ENCODE measurements at regions not wholly inside any gene's neighbourhood (a gene's known extent, or its start where the extent isn't known, plus 50 kb on each side); places are given as distances from the start of the nearest gene placed in this dataset.

- no peak for DNase-seq (ENCODE audit: low spot score)
These were observed 290.1 kb downstream of the ZSWIM6 start for GRCh38 chr5:61622156-61622555.

- DNase-seq (ENCODE audit: low spot score): no peak
These were observed 291.5 kb downstream of the ZSWIM6 start for GRCh38 chr5:61623401-61624069.

DNA sequence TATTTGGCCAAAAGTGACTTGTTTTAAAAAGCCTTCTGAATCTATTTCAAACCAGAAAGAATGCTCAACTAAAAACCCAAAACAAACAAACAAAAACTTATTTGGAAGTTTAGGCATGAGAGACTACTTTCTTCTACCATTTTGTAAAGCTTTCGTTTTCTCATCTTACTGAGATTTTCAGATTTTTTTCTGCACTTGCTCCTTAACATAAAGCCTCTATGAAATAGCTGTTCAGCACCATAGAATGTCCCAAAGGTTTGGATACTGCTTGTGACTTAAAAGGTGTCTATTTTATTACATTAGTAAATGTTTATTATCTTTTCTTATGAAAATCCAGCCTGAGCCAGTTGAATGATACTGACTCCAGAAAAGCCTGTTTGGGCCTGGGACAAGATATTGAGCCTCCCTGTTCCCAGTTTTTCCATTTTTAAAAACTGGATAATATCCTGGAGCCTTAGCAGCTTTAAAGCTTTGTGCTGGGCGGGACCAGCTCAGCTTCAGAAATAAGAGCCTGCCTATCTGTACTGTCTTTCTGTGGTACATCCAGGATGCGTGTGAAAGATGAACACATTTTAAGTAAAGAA lies 292.6 kb downstream of the ZSWIM6 start:
- DNase-seq (ENCODE audit: low spot score): no peak

- DNase-seq (ENCODE audit: low spot score): no peak
These were observed 293.1 kb downstream of the ZSWIM6 start for GRCh38 chr5:61625137-61625561.

DNA sequence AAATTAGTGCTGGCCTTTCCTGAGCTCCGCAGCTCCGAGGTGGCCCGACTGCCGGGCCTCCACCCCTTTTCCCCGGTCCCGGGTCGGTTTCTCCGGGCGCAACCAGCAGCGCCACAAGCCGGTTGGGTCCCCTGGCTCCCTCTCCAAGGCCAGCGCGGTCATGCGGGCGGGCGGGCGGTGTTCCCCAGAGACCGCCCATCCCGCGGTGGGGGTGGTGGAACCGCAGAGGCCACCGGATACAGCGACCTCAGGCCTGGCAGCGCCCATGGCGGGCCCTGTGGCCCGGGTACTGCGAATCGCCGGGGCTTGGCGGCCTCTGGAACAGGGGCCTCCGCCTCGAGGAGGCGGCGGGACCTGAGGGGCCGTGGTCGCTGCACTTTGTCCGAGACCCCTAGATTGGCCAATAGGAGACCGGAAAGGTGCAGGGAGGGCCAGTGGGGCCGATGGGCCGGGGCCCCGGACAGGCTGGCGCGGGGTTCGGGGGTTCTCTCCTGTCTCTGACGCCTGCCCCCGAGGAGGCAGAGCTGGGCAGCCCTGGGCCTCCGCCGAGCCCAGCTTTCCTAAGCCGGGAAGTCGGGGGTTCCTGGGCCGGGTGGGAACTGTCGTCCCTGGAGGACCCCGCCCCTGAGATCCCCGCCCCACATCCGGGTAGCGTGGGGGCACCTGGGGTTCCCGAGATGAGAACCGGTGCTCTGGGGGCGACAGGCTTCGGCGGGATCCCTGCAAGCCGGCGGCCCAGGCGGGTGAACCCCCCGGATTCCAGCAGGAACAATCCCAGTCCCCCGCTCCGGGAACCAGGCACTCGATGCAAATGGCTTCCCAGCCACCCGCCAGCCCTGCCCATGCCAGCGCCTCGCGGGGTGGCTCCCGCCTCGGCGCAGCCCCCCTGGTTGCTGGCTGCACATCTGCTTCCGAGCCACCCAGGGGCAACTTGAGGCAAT lies 293.9 kb downstream of the ZSWIM6 start:
- DNase-seq (ENCODE audit: low spot score): no peak

GRCh38 chr5:61626639-61627282 lies 294.7 kb downstream of the ZSWIM6 start:
- no peak for DNase-seq (ENCODE audit: low spot score)

- no peak for DNase-seq (ENCODE audit: low spot score)
These were observed 295.5 kb downstream of the ZSWIM6 start for GRCh38 chr5:61627531-61627930.

DNA sequence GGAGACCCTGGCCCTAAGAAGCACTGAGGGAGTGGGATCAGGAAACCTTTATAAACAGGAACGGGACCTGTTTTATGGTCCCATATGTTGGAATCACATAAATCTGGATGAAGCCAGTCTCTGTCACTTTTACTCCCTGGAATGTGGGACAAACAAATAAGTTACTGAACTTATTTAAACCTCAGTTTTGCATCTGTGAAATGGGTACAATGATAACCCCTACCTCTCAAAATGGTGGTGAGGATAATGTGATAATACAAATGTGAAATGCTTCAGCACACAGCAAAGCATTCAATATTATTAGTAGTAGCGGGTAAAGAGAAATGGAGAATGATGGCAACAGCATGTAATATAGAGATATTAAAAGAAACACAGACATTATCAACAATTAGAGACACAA lies 298.9 kb downstream of the ZSWIM6 start:
- DNase-seq (ENCODE audit: low spot score): no peak

DNA sequence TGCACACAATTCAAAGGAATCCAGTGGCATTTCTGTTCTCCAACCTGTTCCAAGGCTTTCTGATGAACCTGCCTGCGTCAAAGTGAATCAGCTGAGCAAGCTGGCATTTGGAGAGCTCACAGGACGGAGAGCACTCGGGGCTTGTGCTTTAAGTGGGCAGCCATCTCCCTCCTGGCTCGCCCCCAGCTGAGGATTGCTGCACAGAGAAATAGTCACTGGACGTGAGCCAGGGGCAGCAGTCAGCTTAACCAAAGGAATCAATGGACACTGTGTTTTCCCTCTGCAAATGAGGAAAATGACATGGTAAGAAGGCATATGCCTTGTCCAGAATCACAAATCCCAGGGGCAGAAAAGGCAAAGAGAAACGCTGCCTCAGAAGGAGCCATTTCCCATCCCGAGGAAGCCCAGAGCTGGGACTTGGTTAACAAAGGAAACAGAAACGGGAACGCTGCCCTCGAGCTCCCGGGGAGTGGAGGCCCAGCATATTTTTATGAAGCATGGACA lies 299.4 kb downstream of the ZSWIM6 start:
- no peak for DNase-seq (ENCODE audit: low spot score)

GRCh38 chr5:61632064-61632463 lies 300.0 kb downstream of the ZSWIM6 start:
- no peak for DNase-seq (ENCODE audit: low spot score)

- no peak for DNase-seq (ENCODE audit: low spot score)
These were observed 303.2 kb downstream of the ZSWIM6 start for GRCh38 chr5:61635271-61635670.

DNA sequence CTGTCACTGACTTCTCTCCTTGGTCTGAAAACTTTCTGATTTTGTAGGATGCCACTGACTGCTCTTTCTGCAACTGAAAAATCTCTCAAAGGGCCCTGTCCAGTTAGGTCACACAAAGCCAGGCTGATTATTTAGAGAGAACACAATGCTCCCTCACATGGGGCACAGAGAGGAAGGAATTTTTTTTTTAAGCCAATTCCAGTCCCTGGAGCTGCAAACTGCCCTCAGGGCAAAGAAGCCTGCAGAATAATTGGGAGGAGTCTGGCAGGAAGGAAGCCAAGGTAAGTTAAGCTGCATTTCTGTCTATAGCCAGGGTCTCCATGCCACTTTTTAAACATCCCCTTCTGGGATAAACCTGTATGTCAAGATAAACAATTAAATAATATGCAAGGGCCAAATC lies 305.5 kb downstream of the ZSWIM6 start:
- no peak for DNase-seq (ENCODE audit: low spot score)

DNA sequence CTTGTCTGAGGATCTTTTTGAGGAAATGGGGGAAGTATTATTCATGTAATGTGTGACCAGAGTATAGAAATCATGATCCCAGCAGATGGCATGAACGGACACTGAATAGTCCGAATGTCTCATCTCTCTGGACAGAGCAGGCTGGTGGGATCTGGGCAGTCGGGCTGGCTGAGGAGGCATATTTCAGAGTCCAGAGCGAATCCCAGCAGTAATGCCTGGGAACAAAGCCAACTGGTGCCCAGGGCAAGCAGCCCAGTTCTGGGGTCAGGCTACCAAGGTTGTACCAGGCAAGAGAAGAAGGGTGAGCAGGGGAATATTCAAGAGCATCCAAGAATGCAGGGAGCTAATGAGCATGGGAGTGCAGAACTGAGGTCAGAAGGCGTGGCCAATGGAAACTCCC lies 306.4 kb downstream of the ZSWIM6 start:
- DNase-seq (ENCODE audit: low spot score): no peak

- no peak for DNase-seq (ENCODE audit: low spot score)
These were observed 308.3 kb downstream of the ZSWIM6 start for GRCh38 chr5:61640179-61641021.

DNA sequence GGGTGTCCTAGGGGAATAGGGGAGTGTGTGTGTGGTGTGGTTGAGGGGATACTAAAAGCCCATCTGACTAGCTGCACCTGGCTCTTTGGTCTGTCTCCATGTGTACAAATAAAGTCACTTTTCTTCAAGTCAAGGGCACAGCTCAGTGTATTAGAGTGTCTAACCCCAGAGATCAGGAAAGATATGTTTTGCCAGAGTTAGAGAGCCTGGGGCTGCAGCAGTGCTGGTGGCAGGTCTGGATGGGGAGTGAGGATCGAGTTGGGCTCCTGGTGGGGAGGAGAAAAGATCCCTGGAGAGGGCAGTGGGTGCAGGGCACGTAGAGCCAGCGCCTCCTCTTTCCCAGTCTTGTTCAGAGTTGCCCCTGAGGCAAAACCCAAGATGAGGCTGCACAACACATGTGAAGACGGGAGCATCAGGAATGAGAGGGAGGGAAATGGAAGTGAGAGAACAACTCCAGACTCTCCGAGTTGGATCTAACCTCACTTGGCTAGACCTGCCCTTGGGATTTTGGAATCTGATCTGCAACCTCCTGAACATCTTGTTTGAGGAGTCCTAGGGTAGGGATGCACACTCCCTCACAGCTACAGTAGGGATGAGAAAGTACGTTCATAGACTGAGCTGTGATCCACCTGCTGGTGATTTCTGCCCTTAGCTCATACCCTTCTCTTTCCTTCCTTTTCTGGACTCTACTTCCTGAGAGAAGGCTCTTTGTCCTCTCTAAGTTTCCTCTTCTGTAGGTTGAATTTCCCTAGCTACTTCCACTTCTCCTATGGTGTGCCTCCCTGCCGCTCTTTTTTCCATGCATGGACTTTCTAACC lies 309.9 kb downstream of the ZSWIM6 start:
- no peak for DNase-seq (ENCODE audit: low spot score)

DNA sequence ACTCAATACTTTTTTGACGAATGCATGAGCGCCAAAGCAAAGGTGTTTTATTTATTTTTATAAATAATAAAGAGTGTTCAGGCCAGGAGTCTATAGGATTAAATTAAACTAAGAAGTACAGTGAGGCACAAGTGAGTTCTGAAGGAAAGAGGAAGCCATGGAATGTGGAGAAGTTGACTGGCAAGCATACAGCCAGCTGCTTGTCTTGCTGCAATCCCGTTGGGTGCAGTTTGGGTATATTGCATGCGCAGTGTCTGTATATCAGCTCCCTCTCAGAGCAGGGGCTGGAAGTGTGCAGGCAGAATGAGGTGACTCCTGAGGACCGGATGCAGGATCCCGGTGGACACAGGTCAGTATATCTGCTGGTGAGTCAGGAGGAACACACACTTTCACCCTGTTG lies 315.6 kb downstream of the ZSWIM6 start:
- DNase-seq (ENCODE audit: low spot score): no peak

DNA sequence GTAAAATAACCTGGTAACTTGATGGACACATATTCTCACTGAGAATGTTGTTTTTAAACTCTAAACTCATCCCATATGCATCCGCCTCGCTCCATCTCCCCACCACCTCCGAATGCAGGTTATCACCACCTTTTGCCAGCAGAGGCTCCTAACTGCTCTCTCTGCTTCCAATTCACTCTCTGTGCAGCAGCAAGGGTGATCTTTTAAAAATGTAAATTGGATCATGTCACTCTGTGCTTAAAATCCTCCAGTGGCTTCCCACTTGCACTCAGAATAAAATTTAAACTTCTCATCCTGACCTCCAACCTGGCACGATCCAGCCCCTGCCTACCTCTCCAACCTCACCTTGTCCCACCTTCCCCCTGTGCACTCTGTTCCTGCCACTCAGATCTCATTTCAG lies 317.2 kb downstream of the ZSWIM6 start:
- no peak for DNase-seq (ENCODE audit: low spot score)

GRCh38 chr5:61649971-61650370 lies 317.9 kb downstream of the ZSWIM6 start:
- no peak for DNase-seq (ENCODE audit: low spot score)

GRCh38 chr5:61650661-61651060 lies 318.6 kb downstream of the ZSWIM6 start:
- no peak for DNase-seq (ENCODE audit: low spot score)

GRCh38 chr5:61651195-61651594 lies 319.1 kb downstream of the ZSWIM6 start:
- no peak for DNase-seq (ENCODE audit: low spot score)
